ENCODE measurements at regions not wholly inside any gene's neighbourhood (a gene's known extent, or its start where the extent isn't known, plus 50 kb on each side); places are given as distances from the start of the nearest gene placed in this dataset.

DNA sequence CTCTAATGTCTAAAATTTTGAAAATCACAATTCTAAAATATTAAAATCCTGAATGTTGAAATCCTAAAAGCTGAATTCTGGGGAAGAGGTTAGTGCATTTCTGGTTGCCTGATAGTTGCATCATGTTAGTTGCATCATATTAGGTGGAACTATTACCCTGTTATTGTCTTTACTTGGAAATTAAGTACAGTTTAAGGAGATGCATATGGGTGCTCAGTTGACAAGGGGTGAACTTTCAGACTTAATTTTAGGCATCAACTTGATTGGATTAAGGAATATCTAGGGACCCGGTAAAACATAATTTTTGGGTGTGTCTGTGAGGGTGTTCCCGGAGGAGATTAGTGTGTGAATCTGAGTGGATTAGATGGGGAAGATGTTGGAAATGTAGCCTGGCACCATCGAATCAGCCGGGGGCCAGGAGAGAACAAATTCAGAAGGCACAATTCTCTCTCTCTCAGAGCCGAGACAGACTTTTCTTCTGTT lies 409.8 kb downstream of the PLCL1 start:
- H3K4me3 Mint-ChIP-seq = no peak overlapping the region
- H3K27me3 Mint-ChIP-seq (ENCODE audit: low read depth) = no peaks in the 10 kb centered on the region
- no peaks in the 10 kb centered on the region for H3K4me1 Mint-ChIP-seq
- no peaks in the 10 kb centered on the region for H3K9me3 Mint-ChIP-seq
- TF ChIP-seq, protein P1, sequence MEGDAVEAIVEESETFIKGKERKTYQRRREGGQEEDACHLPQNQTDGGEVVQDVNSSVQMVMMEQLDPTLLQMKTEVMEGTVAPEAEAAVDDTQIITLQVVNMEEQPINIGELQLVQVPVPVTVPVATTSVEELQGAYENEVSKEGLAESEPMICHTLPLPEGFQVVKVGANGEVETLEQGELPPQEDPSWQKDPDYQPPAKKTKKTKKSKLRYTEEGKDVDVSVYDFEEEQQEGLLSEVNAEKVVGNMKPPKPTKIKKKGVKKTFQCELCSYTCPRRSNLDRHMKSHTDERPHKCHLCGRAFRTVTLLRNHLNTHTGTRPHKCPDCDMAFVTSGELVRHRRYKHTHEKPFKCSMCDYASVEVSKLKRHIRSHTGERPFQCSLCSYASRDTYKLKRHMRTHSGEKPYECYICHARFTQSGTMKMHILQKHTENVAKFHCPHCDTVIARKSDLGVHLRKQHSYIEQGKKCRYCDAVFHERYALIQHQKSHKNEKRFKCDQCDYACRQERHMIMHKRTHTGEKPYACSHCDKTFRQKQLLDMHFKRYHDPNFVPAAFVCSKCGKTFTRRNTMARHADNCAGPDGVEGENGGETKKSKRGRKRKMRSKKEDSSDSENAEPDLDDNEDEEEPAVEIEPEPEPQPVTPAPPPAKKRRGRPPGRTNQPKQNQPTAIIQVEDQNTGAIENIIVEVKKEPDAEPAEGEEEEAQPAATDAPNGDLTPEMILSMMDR (IDR thresholded peaks at IDR 0.05; ENCODE audit: unreplicated experiment in 3 of 3) = no peak
- H3K27ac Mint-ChIP-seq = no peak overlapping the region
- no peaks in the 10 kb centered on the region for H3K36me3 Mint-ChIP-seq (ENCODE audit: low read depth)

DNA sequence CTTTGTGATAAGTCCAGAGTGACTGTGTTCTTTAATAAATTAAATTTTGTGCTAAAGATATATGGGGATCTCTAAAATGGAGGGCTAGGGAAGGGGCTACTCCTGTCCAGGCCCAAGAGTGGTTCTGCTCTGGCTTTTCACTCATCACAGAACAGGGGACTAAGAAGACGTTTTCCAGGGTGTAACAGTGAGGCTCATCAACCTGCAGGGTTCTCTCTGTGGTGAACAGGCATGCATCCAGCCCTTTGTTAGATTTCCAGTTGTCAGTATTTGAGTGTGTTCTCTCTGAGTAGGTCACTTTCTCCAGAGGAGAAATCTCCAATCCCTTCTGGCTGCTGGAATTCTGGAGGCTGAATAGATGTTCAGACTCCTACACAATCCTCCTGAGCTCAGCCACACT lies 408.9 kb downstream of the PLCL1 start:
- no peak overlapping the region for H3K27ac Mint-ChIP-seq
- H3K9me3 Mint-ChIP-seq = no peaks in the 10 kb centered on the region
- no peaks in the 10 kb centered on the region for H3K4me1 Mint-ChIP-seq
- H3K27me3 Mint-ChIP-seq (ENCODE audit: low read depth) = no peaks in the 10 kb centered on the region
- no peak overlapping the region for H3K4me3 Mint-ChIP-seq
- TF ChIP-seq, protein P1 (IDR thresholded peaks at IDR 0.05; ENCODE audit: unreplicated experiment in 3 of 3) = no peak
- no peaks in the 10 kb centered on the region for H3K36me3 Mint-ChIP-seq (ENCODE audit: low read depth)

DNA sequence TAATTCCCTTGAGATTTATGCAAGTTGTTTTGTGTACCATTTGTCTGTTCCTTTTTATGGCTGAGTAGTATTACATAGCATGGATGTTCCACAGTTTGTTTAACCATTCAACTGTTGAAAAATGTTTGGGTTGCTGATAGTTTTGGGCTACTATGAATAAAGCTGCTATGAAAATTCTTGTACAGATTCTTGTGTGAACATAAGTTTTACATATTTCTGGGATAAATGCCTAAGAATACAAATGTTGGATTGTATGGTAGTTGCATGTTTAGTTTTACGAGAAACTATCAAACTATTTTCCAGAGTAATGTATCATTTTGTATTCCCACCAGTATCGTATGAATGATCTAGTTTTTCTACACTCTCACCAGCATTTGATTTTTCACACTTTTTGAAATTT lies 407.3 kb downstream of the PLCL1 start:
- Mint-ChIP-seq H3K4me1 (no peaks in the 10 kb centered on the region), H3K27ac (no peak overlapping the region), H3K9me3 (peaks cover 3% of the 10 kb centered on the region), H3K27me3 (ENCODE audit: low read depth) (no peaks in the 10 kb centered on the region), H3K4me3 (no peak overlapping the region), H3K36me3 (ENCODE audit: low read depth) (no peaks in the 10 kb centered on the region)
- TF ChIP-seq, protein P1 (IDR thresholded peaks at IDR 0.05; ENCODE audit: unreplicated experiment in 3 of 3) = no peak

DNA sequence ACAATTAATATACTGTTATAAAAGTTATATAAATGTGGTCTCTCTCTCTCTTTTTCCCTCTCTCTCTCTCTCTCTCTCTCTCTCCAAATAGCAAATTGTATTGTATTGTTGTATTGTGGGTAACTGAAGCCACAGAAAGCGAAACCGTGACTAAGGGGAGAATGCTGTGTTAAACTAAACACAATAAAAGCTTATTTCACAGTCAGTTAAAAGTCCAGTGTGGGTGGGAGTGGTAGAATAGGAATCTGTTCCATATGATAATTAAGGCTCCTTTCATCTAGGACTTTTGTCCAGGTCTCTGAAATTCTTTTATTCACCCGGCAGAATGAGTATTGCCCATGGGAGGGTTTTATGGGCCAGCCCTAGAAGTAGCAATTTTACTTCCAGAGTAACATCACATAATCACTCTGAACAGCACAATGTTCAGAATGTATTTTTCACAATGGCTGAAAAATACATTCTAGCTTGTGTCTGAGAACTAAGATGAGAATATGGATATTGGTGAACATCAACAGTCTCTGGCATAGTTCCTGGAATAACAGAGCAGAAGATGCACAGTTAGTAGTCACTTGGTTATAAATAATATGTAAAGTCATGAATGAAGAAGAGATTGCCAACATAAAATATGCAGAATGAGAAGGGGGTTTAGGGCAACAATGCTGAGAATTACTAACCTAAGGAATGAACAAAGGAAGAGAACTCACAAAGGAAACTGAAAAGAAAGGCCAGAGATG lies 399.1 kb downstream of the PLCL1 start:
- no peaks in the 10 kb centered on the region for H3K36me3 Mint-ChIP-seq (ENCODE audit: low read depth)
- H3K9me3 Mint-ChIP-seq = peaks cover 8% of the 10 kb centered on the region
- no peak overlapping the region for H3K27ac Mint-ChIP-seq
- H3K4me3 Mint-ChIP-seq = no peak overlapping the region
- H3K4me1 Mint-ChIP-seq = no peaks in the 10 kb centered on the region
- TF ChIP-seq, protein P1 (IDR thresholded peaks at IDR 0.05; ENCODE audit: unreplicated experiment in 3 of 3) = no peak
- H3K27me3 Mint-ChIP-seq (ENCODE audit: low read depth) = no peaks in the 10 kb centered on the region
